ENCODE measurements at regions not wholly inside any gene's neighbourhood (a gene's known extent, or its start where the extent isn't known, plus 50 kb on each side); places are given as distances from the start of the nearest gene placed in this dataset.

GRCh38 chr3:176931991-176932390 is 265.3 kb downstream of the TBL1XR1 start:
- no peak for DNase-seq
- Histone ChIP-seq H3K4me1 (ENCODE audit: control insufficient read depth in 1 of 2, insufficient read depth in 2 of 2, low read depth in 1 of 2, low read length in 1 of 2) (peaks cover 0 to 2% of the 10 kb centered on the region in 2 experiments; a peak in 2 of 4 replicates), H3F3A (replicated peaks; ENCODE audit: insufficient read depth) (no peaks in the 10 kb centered on the region), H3K27ac (ENCODE audit: low read depth in 2 of 2, low read length in 1 of 2) (no peak overlapping the region), H3K36me3 (replicated peaks in 1 of 2; ENCODE audit: control insufficient read depth in 1 of 2, insufficient read depth in 2 of 2, low read length in 1 of 2) (no peaks in the 10 kb centered on the region), H3K4me2 (no peak overlapping the region), H3K9me2 (no peaks in the 10 kb centered on the region), H2AFZ (ENCODE audit: low read depth) (no peak overlapping the region), H3K9ac (no peak overlapping the region), H3K27me3 (ENCODE audit: insufficient read depth) (no peaks in the 10 kb centered on the region), H3K79me2 (ENCODE audit: insufficient read depth) (no peaks in the 10 kb centered on the region), H4K20me1 (ENCODE audit: insufficient read depth) (no peaks in the 10 kb centered on the region), H3K9me3 (no peaks in the 10 kb centered on the region), H3K4me3 (ENCODE audit: low read depth in 2 of 2, low read length in 1 of 2) (no peak overlapping the region)
- WGBS (ENCODE audit: low lambda C conversion rate) = 65% methylated on average over 2 of the region's 2 CpGs
- ChIA-PET CTCF (no interaction called here), POLR2A (no interaction called here)
- TF ChIP-seq CHD2 (IDR thresholded peaks at IDR 0.05; ENCODE audit: low read length, partially characterized antibody) (no peak), ELF1 (IDR thresholded peaks at IDR 0.05) (no peak), NFIC (IDR thresholded peaks at IDR 0.05; ENCODE audit: borderline replicate concordance) (no peak), FOSL2 (IDR thresholded peaks at IDR 0.05; ENCODE audit: borderline replicate concordance, low read depth) (no peak), IRF3 (IDR thresholded peaks at IDR 0.05; ENCODE audit: low read depth, low read length) (no peak), USF1 (IDR thresholded peaks at IDR 0.05; ENCODE audit: borderline replicate concordance, low read depth) (no peak), TAF1 (IDR thresholded peaks at IDR 0.05; ENCODE audit: borderline replicate concordance, low read depth, low read length) (no peak), EZH2phosphoT487 (IDR thresholded peaks at IDR 0.05; ENCODE audit: borderline replicate concordance, low read depth) (no peak)
- TF ChIP-seq, protein P1, sequence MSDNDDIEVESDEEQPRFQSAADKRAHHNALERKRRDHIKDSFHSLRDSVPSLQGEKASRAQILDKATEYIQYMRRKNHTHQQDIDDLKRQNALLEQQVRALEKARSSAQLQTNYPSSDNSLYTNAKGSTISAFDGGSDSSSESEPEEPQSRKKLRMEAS (IDR thresholded peaks at IDR 0.05; ENCODE audit: low read depth) = no peak

GRCh38 chr3:176930942-176931341 is 266.3 kb downstream of the TBL1XR1 start:
- POLR2A ChIA-PET = no interaction called here
- Histone ChIP-seq H3K27me3 (ENCODE audit: insufficient read depth) (no peaks in the 10 kb centered on the region), H3K4me2 (no peak overlapping the region), H3K79me2 (ENCODE audit: insufficient read depth) (no peaks in the 10 kb centered on the region), H3F3A (replicated peaks; ENCODE audit: insufficient read depth) (no peaks in the 10 kb centered on the region), H3K9ac (no peak overlapping the region), H3K9me2 (no peaks in the 10 kb centered on the region), H3K4me3 (ENCODE audit: low read depth in 2 of 2, low read length in 1 of 2) (no peak overlapping the region), H3K36me3 (replicated peaks in 1 of 2; ENCODE audit: control insufficient read depth in 1 of 2, insufficient read depth in 2 of 2, low read length in 1 of 2) (no peaks in the 10 kb centered on the region), H3K9me3 (no peaks in the 10 kb centered on the region), H3K27ac (ENCODE audit: low read depth in 2 of 2, low read length in 1 of 2) (no peak overlapping the region), H3K4me1 (ENCODE audit: control insufficient read depth in 1 of 2, insufficient read depth in 2 of 2, low read depth in 1 of 2, low read length in 1 of 2) (peaks cover 0 to 2% of the 10 kb centered on the region in 2 experiments; a peak in 1 of 4 replicates), H4K20me1 (ENCODE audit: insufficient read depth) (no peaks in the 10 kb centered on the region), H2AFZ (ENCODE audit: low read depth) (no peak overlapping the region)
- CTCF ChIA-PET = interaction anchor here (0.8 to 1.4 kb wide), 2 partner anchors 8 to 10 kb away, joined by 3 to 4 read pairs; no protein-coding TSS in a partner anchor
- no peak for TF ChIP-seq RXRA (IDR thresholded peaks at IDR 0.05; ENCODE audit: borderline replicate concordance, low read depth)
- TF ChIP-seq RCOR1 (IDR thresholded peaks at IDR 0.05; ENCODE audit: low read length) = no peak
- no peak for TF ChIP-seq MEF2A (IDR thresholded peaks at IDR 0.05; ENCODE audit: borderline replicate concordance, low read depth)
- TF ChIP-seq REST (IDR thresholded peaks at IDR 0.05; ENCODE audit: low read depth, low read length) = no peak
- no peak for TF ChIP-seq RAD21 (IDR thresholded peaks at IDR 0.05; ENCODE audit: low read length)
- TF ChIP-seq POLR2AphosphoS5 (IDR thresholded peaks at IDR 0.05; ENCODE audit: low read depth, low read length) = no peak
- TF ChIP-seq IRF3 (IDR thresholded peaks at IDR 0.05; ENCODE audit: low read depth, low read length) = no peak
- DNase-seq = no peak

Data from SK-N-SH (cell line).